ENCODE measurements at regions not wholly inside any gene's neighbourhood (a gene's known extent, or its start where the extent isn't known, plus 50 kb on each side); places are given as distances from the start of the nearest gene placed in this dataset.

GRCh38 chr16:85286951-85287814 lies 174.9 kb upstream of the CIBAR2 start:
- no peak for TF ChIP-seq POLR2A (IDR thresholded peaks at IDR 0.05)
- TF ChIP-seq CTCF (IDR thresholded peaks at IDR 0.05) = no peak

All from uterus (tissue), 2 donors.